Activated naive CD8-positive, alpha-beta T cell treated with anti-CD3 and anti-CD28 coated beads, Interleukin-2, amount 50 U/mL, for 24 hours (primary cell): ENCODE measurements at regions not wholly inside any gene's neighbourhood (a gene's known extent, or its start where the extent isn't known, plus 50 kb on each side); places are given as distances from the start of the nearest gene placed in this dataset.

Source experiments
- ATAC-seq: fragments of 150-1000 bp; cut with Tn5 transposase; one replicate; pipeline ENCODE4 v1.10.0; 2021
- DNase-seq: peaks from one replicate; pipeline ENCODE4 v3.0.0; 2021
- H3K27ac Mint-ChIP-seq: one replicate; pipeline ENCODE4 v1.8.0; 2021; ENCODE audit warnings: mild to moderate bottlenecking, mixed read lengths
- H3K27me3 Mint-ChIP-seq: one replicate; pipeline ENCODE4 v1.8.0; 2021; ENCODE audit warnings: mixed read lengths
- H3K36me3 Mint-ChIP-seq: one replicate; pipeline ENCODE4 v1.8.0; 2021; ENCODE audit warnings: low read depth, mixed read lengths
- H3K4me1 Mint-ChIP-seq: one replicate; pipeline ENCODE4 v1.8.0; 2021; ENCODE audit warnings: mixed read lengths
- H3K4me3 Mint-ChIP-seq: one replicate; pipeline ENCODE4 v1.8.0; 2021; ENCODE audit warnings: mild to moderate bottlenecking, moderate library complexity, mixed read lengths
- H3K9me3 Mint-ChIP-seq: one replicate; pipeline ENCODE4 v1.8.0; 2021; ENCODE audit warnings: mixed read lengths

GRCh38 chr14:51333901-51334521 lies 94.0 kb downstream of the TMX1 start:
- DNase-seq = no peak
- Mint-ChIP-seq H3K27ac (no peak overlapping the region), H3K27me3 (peaks cover 11% of the 10 kb centered on the region), H3K4me1 (peaks cover 13% of the 10 kb centered on the region), H3K36me3 (no peaks in the 10 kb centered on the region), H3K9me3 (no peaks in the 10 kb centered on the region), H3K4me3 (no peak overlapping the region)
- no peak for ATAC-seq

DNA sequence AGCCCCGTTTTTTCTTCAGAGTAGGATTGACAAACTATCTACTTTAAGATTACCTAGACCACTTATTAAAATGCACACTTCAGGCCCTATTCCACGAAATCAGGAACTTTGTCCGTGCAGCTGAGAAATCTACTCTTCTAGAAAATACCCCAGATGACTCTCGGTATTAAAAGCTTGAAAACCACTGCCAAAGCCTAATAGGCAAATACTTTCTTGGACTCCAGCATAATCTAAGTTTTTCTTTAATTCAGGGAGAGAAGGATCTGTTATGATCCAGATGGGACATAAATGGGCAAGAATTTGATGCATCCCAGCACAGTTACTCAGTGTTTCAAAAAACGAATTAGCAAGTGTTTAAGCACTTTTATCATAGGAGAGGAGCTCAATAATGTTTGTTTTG lies 94.5 kb downstream of the TMX1 start:
- Mint-ChIP-seq H3K4me1 (peaks cover 13% of the 10 kb centered on the region), H3K4me3 (no peak overlapping the region), H3K9me3 (no peaks in the 10 kb centered on the region), H3K36me3 (no peaks in the 10 kb centered on the region), H3K27ac (no peak overlapping the region), H3K27me3 (peaks cover 7% of the 10 kb centered on the region)
- DNase-seq (no peak), ATAC-seq (no peak)

DNA sequence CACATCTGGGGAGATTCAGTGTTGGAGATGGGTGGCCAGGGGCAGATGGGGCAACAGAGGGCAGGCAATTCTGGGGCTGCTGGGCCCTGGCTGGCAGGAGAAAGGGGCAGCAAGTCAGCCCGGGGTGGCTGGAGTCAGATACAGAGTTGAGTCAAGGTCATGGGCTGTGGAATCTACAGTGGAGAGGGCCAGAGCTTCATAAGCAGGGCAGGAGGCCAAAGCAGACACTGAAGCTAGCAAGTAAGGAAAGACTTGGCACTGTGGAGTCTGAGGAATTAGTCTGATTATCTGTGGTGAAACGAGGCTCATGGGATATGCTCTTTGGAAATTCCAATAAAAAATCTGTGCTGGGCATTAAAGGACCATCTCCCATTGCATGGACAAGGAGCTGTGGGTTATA lies 95.5 kb downstream of the TMX1 start:
- Mint-ChIP-seq H3K4me1 (peaks cover 13% of the 10 kb centered on the region), H3K27me3 (peaks cover 7% of the 10 kb centered on the region), H3K36me3 (no peaks in the 10 kb centered on the region), H3K27ac (no peak overlapping the region), H3K9me3 (no peaks in the 10 kb centered on the region), H3K4me3 (no peak overlapping the region)
- DNase-seq = no peak
- ATAC-seq = no peak

- Mint-ChIP-seq H3K4me3 (no peak overlapping the region), H3K9me3 (no peaks in the 10 kb centered on the region), H3K36me3 (no peaks in the 10 kb centered on the region), H3K27ac (no peak overlapping the region), H3K4me1 (peaks cover 13% of the 10 kb centered on the region), H3K27me3 (peaks cover 7% of the 10 kb centered on the region)
- DNase-seq (no peak), ATAC-seq (no peak)
Observed at GRCh38 chr14:51335961-51336723, 96.1 kb downstream of the TMX1 start.

DNA sequence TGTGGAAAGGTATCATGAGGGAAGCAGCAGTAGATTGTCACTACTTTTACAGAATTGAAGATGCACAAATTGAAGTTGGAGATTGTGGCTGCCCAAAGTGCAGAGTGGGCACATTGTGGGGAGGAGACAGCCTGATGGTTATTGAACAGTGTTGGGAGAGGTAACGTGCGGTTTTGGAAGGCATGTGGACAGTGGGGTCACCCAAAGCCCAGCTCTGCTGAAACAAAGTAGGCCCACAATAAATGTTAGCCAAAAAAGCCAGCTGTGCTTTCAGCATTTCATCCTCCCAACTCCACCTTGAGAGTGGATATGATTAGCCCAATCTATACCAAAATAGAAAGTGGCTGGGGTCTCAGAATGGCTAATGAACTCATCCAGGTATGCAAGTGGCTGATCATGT lies 96.7 kb downstream of the TMX1 start:
- DNase-seq (no peak), ATAC-seq (no peak)
- Mint-ChIP-seq H3K9me3 (no peaks in the 10 kb centered on the region), H3K36me3 (no peaks in the 10 kb centered on the region), H3K4me1 (peaks cover 8% of the 10 kb centered on the region), H3K4me3 (no peak overlapping the region), H3K27me3 (peaks cover 7% of the 10 kb centered on the region), H3K27ac (no peak overlapping the region)

DNA sequence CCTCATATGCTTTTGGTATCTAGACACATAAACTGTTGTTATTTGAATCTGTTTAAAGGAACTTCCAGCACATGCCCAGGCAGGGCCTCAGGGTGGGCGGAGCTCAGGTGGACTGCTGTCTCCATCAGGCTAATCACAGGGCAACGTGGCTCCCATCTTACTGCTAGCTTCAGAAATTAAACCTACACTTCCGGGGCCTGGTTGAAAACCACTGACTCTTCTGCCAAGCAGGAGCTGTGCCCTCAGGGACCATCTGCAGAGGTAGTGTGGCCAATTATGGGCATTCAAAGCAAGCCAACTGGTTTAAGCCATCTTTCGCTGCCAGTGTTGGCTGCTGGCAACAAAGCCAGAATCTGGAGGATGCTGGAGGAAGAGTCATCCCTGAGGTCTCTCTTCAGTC lies 97.5 kb downstream of the TMX1 start:
- Mint-ChIP-seq H3K4me1 (peaks cover under 1% of the 10 kb centered on the region), H3K27ac (no peak overlapping the region), H3K27me3 (peaks cover 2% of the 10 kb centered on the region), H3K9me3 (no peaks in the 10 kb centered on the region), H3K4me3 (no peak overlapping the region), H3K36me3 (no peaks in the 10 kb centered on the region)
- DNase-seq = no peak
- no peak for ATAC-seq

DNA sequence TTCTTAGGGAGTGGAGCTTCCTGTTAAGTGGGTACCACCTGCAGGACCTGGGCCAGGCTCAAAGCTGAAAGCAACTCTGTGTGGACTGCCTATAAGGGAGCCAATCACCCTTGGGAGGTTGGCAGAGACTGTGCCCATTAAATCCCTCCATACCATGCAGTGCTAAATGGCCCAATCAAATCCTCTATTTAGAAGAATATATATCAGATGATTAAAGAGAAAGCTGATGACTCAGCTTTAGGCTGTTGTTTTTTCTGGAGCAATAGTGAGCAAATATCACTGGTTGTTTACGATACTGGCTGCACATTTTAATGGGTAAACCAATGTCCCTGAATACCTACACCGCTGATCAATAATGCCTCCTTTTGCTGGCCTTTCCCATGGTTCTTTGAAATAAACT lies 101.3 kb downstream of the TMX1 start:
- no peaks in the 10 kb centered on the region for H3K36me3 Mint-ChIP-seq
- no peaks in the 10 kb centered on the region for H3K4me1 Mint-ChIP-seq
- DNase-seq (no peak), ATAC-seq (no peak)
- no peak overlapping the region for H3K4me3 Mint-ChIP-seq
- H3K9me3 Mint-ChIP-seq = peaks cover 8% of the 10 kb centered on the region
- peaks cover 7% of the 10 kb centered on the region for H3K27me3 Mint-ChIP-seq
- no peak overlapping the region for H3K27ac Mint-ChIP-seq

DNA sequence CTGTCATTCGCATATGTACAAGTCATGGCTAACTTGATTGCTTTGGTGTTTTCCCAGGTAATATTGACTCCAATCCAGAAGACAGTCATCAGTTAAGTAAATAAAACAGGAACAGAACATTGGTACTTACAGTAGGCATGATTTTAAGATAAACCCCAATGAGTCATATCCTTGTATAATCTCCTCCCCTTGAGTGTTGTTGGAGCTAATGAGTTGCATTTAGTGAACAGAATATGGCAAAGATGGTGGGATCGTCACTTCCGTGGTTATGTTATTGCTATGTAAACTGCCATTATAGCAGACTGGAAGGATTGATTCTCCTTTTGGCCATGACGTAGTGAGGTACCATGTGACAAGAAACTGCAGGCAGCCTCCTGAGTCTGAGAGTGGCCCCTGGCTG lies 102.2 kb downstream of the TMX1 start:
- DNase-seq = no peak
- Mint-ChIP-seq H3K27me3 (peaks cover 7% of the 10 kb centered on the region), H3K9me3 (peaks cover 9% of the 10 kb centered on the region)

DNA sequence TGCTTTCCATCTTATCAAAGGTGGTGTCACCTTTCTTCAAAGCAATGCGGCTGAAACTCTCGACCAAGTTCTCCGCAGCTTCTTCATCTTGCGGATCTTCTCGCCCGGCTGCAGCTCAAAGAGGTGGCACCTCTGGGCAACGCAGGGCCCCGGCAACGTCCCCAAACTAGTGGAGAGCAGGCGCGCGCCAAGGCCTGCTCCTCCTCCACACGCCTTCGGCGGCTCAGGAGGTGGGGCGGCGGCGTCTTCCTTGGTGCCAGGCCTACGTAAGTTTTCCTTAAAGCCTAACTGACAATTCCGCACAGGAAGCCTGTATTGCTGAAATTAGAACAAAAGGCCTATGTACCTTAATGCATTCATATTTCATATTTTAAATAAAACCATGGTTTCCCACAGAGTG lies 112.0 kb downstream of the TMX1 start:
- DNase-seq (no peak), ATAC-seq (no peak)
- Mint-ChIP-seq H3K36me3 (no peaks in the 10 kb centered on the region), H3K4me1 (no peaks in the 10 kb centered on the region), H3K27ac (no peak overlapping the region), H3K27me3 (peaks cover 3% of the 10 kb centered on the region), H3K4me3 (no peak overlapping the region), H3K9me3 (peaks cover 8% of the 10 kb centered on the region)

More for the DNA sequence above, 102.2 kb downstream of the TMX1 start:
- Mint-ChIP-seq H3K27ac (no peak overlapping the region), H3K36me3 (no peaks in the 10 kb centered on the region), H3K4me3 (no peak overlapping the region), H3K4me1 (no peaks in the 10 kb centered on the region)
- no peak for ATAC-seq

DNA sequence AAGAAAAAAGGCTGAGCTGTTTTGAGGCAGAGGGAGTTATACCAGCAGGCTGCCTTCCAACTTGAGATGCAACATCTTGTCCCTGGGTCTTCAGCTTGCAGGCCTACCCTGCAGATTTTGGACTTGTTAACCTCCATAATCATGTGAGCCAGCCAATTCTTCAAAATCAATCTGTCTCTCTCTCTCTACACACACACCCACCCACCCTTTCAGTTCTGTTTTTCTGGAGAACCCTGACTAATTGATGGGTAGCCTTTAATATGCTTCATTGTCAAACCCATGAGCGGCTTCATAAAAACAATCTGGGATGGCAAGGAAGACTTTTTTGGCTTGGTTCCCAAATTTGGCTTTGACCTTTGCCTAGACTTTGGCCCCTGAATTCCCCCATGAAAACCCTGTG lies 113.9 kb downstream of the TMX1 start:
- Mint-ChIP-seq H3K36me3 (no peaks in the 10 kb centered on the region), H3K4me3 (no peak overlapping the region), H3K27ac (no peak overlapping the region), H3K9me3 (peaks cover 4% of the 10 kb centered on the region), H3K27me3 (peaks cover 2% of the 10 kb centered on the region), H3K4me1 (no peaks in the 10 kb centered on the region)
- DNase-seq (no peak), ATAC-seq (no peak)

GRCh38 chr14:51354846-51355245 lies 114.8 kb downstream of the TMX1 start:
- H3K9me3 Mint-ChIP-seq = no peaks in the 10 kb centered on the region
- DNase-seq (no peak), ATAC-seq (no peak)
- H3K4me1 Mint-ChIP-seq = no peaks in the 10 kb centered on the region
- no peaks in the 10 kb centered on the region for H3K27me3 Mint-ChIP-seq
- no peak overlapping the region for H3K27ac Mint-ChIP-seq
- no peak overlapping the region for H3K4me3 Mint-ChIP-seq
- H3K36me3 Mint-ChIP-seq = no peaks in the 10 kb centered on the region

- H3K4me3 Mint-ChIP-seq = no peak overlapping the region
- H3K4me1 Mint-ChIP-seq = no peaks in the 10 kb centered on the region
- no peak overlapping the region for H3K27ac Mint-ChIP-seq
- peaks cover 3% of the 10 kb centered on the region for H3K27me3 Mint-ChIP-seq
- DNase-seq = no peak
- ATAC-seq = no peak
- no peaks in the 10 kb centered on the region for H3K9me3 Mint-ChIP-seq
- H3K36me3 Mint-ChIP-seq = no peaks in the 10 kb centered on the region
Observed at GRCh38 chr14:51356381-51356780, 116.3 kb downstream of the TMX1 start.

- Mint-ChIP-seq H3K4me3 (no peak overlapping the region), H3K27me3 (peaks cover 3% of the 10 kb centered on the region), H3K27ac (no peak overlapping the region), H3K9me3 (no peaks in the 10 kb centered on the region), H3K4me1 (no peaks in the 10 kb centered on the region), H3K36me3 (no peaks in the 10 kb centered on the region)
- ATAC-seq = no peak
- DNase-seq = no peak
Observed at GRCh38 chr14:51357250-51357649, 117.2 kb downstream of the TMX1 start.

GRCh38 chr14:51360592-51360991 lies 120.5 kb downstream of the TMX1 start:
- Mint-ChIP-seq H3K4me1 (no peaks in the 10 kb centered on the region), H3K36me3 (no peaks in the 10 kb centered on the region), H3K4me3 (no peak overlapping the region), H3K27me3 (peaks cover 3% of the 10 kb centered on the region), H3K27ac (no peak overlapping the region), H3K9me3 (no peaks in the 10 kb centered on the region)
- DNase-seq (no peak), ATAC-seq (no peak)

DNA sequence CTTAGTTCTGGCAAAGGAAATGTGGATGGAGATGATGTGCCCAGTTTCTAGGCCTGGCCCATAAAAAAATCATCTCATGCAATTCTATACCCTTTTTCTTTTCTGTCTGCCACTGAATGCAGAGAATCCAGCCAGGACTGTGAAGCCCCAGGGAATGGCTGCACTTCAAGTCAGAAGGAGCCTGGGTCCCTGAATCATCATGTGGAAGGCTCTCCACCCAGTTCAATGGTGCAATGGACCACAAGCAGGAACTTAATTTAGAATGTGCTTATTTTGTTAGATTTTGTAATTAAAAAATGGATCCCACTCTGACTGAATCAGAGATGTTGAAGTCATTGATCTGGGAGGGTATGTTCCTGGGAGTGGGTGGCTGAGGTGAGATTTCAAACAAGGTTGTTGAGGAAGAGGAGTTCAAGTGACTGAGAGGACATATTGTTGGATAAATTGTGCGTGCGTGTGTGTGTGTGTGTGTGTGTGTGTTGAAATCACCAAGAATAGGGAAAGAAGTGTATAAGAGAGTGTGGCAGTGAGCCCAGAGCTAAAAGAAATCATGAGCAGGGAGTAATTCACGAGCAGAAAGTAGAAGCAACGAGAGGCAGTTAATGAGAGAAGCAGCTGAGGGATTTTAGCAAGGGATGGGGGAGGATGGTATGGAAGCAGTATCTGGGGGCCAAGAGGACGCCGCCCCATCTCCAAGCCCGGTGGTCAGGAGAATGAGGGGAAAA lies 125.4 kb downstream of the TMX1 start:
- DNase-seq (no peak), ATAC-seq (no peak)
- Mint-ChIP-seq H3K27me3 (peaks cover 3% of the 10 kb centered on the region), H3K4me1 (no peaks in the 10 kb centered on the region), H3K9me3 (no peaks in the 10 kb centered on the region), H3K36me3 (no peaks in the 10 kb centered on the region), H3K4me3 (no peak overlapping the region), H3K27ac (no peak overlapping the region)
